Spleen (tissue), 11 donors: ENCODE measurements at regions not wholly inside any gene's neighbourhood (a gene's known extent, or its start where the extent isn't known, plus 50 kb on each side); places are given as distances from the start of the nearest gene placed in this dataset.

Source experiments
- DNase-seq: peaks from one replicate; pipeline ENCODE4 v3.0.0-alpha.2; 2020
- H3K27ac ChIP-seq, 8 donors: fragments of 200-600 bp; sonication (generic) in 7 of 8; 1 replicate in 4 of 8; 2 replicates in 4 of 8; pipeline versions ENCODE4 v1.5.0 to v1.8.0; 2016 to 2021; ENCODE audit warnings: inconsistent platforms in 4 of 8, mild to moderate bottlenecking in 4 of 8, moderate library complexity in 1 of 8
- H3K27me3 ChIP-seq, 7 donors: fragments of 200-600 bp; sonication (generic) in 6 of 7; replicated peaks in 1 of 7; 1 replicate in 4 of 7; 2 replicates in 3 of 7; pipeline versions ENCODE4 v1.5.0 to v1.8.0; 2016 to 2021; ENCODE audit warnings: inconsistent platforms in 3 of 7, mild to moderate bottlenecking in 1 of 7
- H3K36me3 ChIP-seq, 6 donors: fragments of 200-600 bp; sonication (generic) in 5 of 6; 1 replicate in 4 of 6; 2 replicates in 2 of 6; pipeline versions ENCODE4 v1.5.0 to v1.8.0; 2016 to 2021; ENCODE audit warnings: inconsistent platforms in 2 of 6
- H3K4me1 ChIP-seq, 6 donors: fragments of 200-600 bp; sonication (generic) in 5 of 6; 1 replicate in 3 of 6; 2 replicates in 3 of 6; pipeline versions ENCODE4 v1.5.0 to v1.8.0; 2016 to 2021; ENCODE audit warnings: inconsistent platforms in 3 of 6
- H3K4me3 ChIP-seq, 8 donors: fragments of 200-600 bp; sonication (generic) in 7 of 8; 1 replicate in 4 of 8; 2 replicates in 4 of 8; pipeline versions ENCODE4 v1.5.0 to v1.8.0; 2016 to 2021; ENCODE audit warnings: inconsistent platforms in 4 of 8, mild to moderate bottlenecking in 4 of 8, moderate library complexity in 2 of 8
- H3K9me3 ChIP-seq, 8 donors: fragments of 200-600 bp; sonication (generic) in 7 of 8; 1 replicate in 4 of 8; 2 replicates in 4 of 8; pipeline versions ENCODE4 v1.5.0 to v1.8.0; 2016 to 2021; ENCODE audit warnings: inconsistent platforms in 4 of 8
- POLR2A ChIP-seq, 3 donors: fragments of 450-650 bp; IDR thresholded peaks; one replicate each; pipeline ENCODE4 v1.5.1; 2017; ENCODE audit warnings: antibody characterized with exemption in 3 of 3, mild to moderate bottlenecking in 1 of 3
- POLR2AphosphoS5 ChIP-seq, 3 donors: sonication (generic); formaldehyde crosslinking; IDR thresholded peaks; one replicate each; pipeline ENCODE4 v1.5.1; 2017; ENCODE audit warnings: antibody characterized with exemption in 3 of 3
- WGBS, 5 donors: extraction: QIAGEN DNeasy Blood & Tissue Kit in 3 of 5; methylation state at CpG; one replicate each; pipeline versions ENCODE4 v1.1.5 to v1.1.7; 2013 to 2018; 5-methylcytosine and 5-hydroxymethylcytosine counted together
- intact Hi-C: fragments of 100-400 bp; cut with DNase I; formaldehyde crosslinking; loops from one replicate; pipeline ENCODE4 v1.15.0; 2023; ENCODE audit warnings: low total_unique reads
- TF ChIP-seq, protein P1 (sequence below), 11 experiments: fragments of 200-600 bp in 7 of 11; fragments of 450-650 bp in 4 of 11; sonication (generic) in 4 of 11; IDR thresholded peaks in 8 of 11; conservative IDR thresholded peaks in 3 of 11; 1 replicate in 7 of 11; 2 replicates in 4 of 11; pipeline versions ENCODE4 v1.4.0 to v1.8.0; 2016 to 2021; ENCODE audit warnings: antibody characterized with exemption in 11 of 11, inconsistent platforms in 4 of 11, mild to moderate bottlenecking in 1 of 11
- donor health status: healthy with polysubstance abuse.
- donor health status: DM: no; HTN: no; CAD: no; lungs with moderate emphysema.
- donor health status: DM: no; HTN: no; CAD: no.
- donor health status: Bipolar disorder and iron deficiency.
- donor health status: healthy.
- donor health status: DM: no; HTN: no; CAD: no.
- donor health status: DM: yes; HTN: yes; CAD: no.

DNA sequence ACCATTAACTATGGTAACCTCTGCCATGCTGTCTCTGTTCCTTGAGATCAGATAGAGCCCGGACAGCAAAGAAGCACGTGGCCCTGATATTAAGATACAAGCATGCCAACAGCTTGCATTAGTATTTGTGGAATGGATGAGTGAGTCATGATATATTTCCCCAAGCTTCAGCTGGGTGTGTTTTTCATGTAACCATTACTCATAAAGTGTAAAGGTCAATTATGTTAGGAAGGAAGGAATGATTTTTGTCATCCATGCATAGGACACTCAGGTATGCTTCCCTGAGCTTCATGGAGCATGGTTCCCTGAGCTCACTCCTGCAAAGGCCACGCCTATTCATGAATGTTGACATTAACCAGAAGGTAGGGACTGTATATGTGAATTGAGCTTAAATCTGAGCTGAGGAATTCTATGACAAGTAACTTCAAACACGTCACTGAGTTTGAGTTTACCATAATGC, 74.6 kb downstream of the ARL4C start:
- intact Hi-C loops = loop anchor here (10.0 kb wide), 1 partner anchor 72 kb away; the partner anchor contains the start of gene ARL4C
- H3K4me1 ChIP-seq = peaks cover 39 to 74% (median 68%) of the 10 kb centered on the region in 6 donors
- TF ChIP-seq, protein P1, sequence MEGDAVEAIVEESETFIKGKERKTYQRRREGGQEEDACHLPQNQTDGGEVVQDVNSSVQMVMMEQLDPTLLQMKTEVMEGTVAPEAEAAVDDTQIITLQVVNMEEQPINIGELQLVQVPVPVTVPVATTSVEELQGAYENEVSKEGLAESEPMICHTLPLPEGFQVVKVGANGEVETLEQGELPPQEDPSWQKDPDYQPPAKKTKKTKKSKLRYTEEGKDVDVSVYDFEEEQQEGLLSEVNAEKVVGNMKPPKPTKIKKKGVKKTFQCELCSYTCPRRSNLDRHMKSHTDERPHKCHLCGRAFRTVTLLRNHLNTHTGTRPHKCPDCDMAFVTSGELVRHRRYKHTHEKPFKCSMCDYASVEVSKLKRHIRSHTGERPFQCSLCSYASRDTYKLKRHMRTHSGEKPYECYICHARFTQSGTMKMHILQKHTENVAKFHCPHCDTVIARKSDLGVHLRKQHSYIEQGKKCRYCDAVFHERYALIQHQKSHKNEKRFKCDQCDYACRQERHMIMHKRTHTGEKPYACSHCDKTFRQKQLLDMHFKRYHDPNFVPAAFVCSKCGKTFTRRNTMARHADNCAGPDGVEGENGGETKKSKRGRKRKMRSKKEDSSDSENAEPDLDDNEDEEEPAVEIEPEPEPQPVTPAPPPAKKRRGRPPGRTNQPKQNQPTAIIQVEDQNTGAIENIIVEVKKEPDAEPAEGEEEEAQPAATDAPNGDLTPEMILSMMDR (IDR thresholded peaks at IDR 0.05 in 8 of 11, conservative IDR thresholded peaks at IDR 0.05 in 3 of 11) = no peak
- TF ChIP-seq POLR2AphosphoS5 (IDR thresholded peaks at IDR 0.05) = no peak
- no peak for TF ChIP-seq POLR2A (IDR thresholded peaks at IDR 0.05)
- no peak overlapping the region for H3K4me3 ChIP-seq
- peaks cover 0 to 9% (median 3%) of the 10 kb centered on the region in 8 donors for H3K9me3 ChIP-seq
- no peak for DNase-seq
- WGBS, 5 donors = 59 to 80% (median 73%) methylated on average over 4 of the region's 4 CpGs
- peak overlapping the region in 4 of 8 donors; percentile 81 to 90 (median 84) for H3K27ac ChIP-seq
- no peaks in the 10 kb centered on the region for H3K27me3 ChIP-seq
- H3K36me3 ChIP-seq = no peaks in the 10 kb centered on the region

DNA sequence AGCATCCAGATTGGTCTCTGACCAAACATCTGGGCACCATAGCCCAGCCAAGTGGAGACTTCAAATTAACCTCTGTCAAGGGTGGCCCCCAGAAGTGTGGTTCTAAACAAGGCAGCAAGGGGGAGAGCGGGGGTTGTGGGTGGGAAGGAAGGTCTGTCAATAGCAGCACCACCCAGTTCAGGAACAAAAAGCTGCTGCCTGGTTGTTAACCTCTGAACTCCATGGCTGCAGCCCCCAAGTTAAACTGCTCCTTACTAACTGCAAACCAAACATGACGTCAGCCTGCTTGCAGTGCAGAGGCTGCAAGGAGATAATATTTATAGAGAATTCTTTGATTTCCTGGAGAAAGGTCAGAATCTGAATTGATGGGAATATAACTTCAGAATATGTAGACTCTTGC, 76.5 kb downstream of the ARL4C start:
- no peak for DNase-seq
- TF ChIP-seq POLR2AphosphoS5 (IDR thresholded peaks at IDR 0.05) (no peak), POLR2A (IDR thresholded peaks at IDR 0.05) (no peak)
- TF ChIP-seq, protein P1 (IDR thresholded peaks at IDR 0.05 in 8 of 11, conservative IDR thresholded peaks at IDR 0.05 in 3 of 11) = peak in 5 of 11 experiments; percentile 22 to 41 (median 26)
- Histone ChIP-seq H3K9me3 (peaks cover 0 to 9% (median 3%) of the 10 kb centered on the region in 8 donors), H3K36me3 (no peaks in the 10 kb centered on the region), H3K27me3 (no peaks in the 10 kb centered on the region), H3K27ac (peak overlapping the region in 4 of 8 donors; percentile 1 to 29 (median 25)), H3K4me1 (peaks cover 28 to 55% (median 49%) of the 10 kb centered on the region in 6 donors), H3K4me3 (no peak overlapping the region)
- WGBS, 5 donors = 46 to 62% (median 56%) methylated on average over 2 of the region's 2 CpGs
- intact Hi-C loops = loop anchor here (10.0 kb wide), 1 partner anchor 74 kb away; the partner anchor contains the start of gene ARL4C

DNA sequence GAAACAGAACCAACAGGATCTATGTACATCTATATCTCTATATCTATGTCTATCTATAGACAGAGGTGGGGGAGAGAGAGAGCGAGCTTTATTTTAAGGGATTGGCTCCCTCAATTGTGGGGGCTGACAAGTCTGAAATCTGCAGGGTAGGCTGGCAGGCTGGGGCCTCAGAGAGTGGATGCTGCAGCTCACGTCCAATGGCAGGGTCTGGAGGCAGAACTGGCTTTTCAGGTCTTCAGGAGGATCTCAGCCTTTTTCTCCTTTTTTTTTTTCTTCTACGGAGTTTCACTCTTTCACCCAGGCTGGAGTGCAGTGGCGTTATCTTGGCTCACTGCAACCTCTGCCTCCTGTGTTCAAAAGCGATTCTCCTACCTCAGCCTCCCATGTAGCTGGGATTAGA, 77.2 kb downstream of the ARL4C start:
- peaks cover 24 to 52% (median 44%) of the 10 kb centered on the region in 6 donors for H3K4me1 ChIP-seq
- TF ChIP-seq, protein P1 (IDR thresholded peaks at IDR 0.05 in 8 of 11, conservative IDR thresholded peaks at IDR 0.05 in 3 of 11) = no peak
- TF ChIP-seq POLR2A (IDR thresholded peaks at IDR 0.05) (no peak), POLR2AphosphoS5 (IDR thresholded peaks at IDR 0.05) (no peak)
- intact Hi-C loops = loop anchor here (10.0 kb wide), 1 partner anchor 75 kb away; the partner anchor contains the start of gene ARL4C
- 92 to 97% (median 94%) methylated on average over 5 of the region's 5 CpGs for WGBS, 5 donors
- H3K4me3 ChIP-seq = no peak overlapping the region
- DNase-seq = no peak
- H3K9me3 ChIP-seq = peaks cover 0 to 9% (median 3%) of the 10 kb centered on the region in 8 donors
- H3K36me3 ChIP-seq = no peaks in the 10 kb centered on the region
- H3K27me3 ChIP-seq = no peaks in the 10 kb centered on the region
- peak overlapping the region in 1 of 8 donors; percentile 22 for H3K27ac ChIP-seq

DNA sequence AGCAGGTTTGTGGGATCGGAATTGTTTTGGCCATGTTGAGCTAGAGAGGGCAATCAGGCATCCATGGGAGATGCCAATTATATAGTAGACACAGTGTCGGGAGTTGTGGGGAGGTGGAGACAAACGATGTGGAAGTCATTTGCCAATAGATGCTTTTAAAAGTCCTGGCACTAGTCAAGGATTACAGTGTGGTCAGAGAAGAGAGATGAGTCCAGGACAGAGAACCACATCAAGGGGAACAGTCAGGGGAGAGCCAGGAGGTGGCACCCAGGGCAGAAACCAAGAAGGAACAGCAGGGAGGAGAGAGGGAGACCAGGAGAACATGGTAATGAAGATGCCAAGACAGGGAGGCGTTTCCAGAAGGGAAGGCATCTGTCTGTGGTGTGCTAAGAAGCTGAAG, 81.2 kb downstream of the ARL4C start:
- H3K27ac ChIP-seq = no peak overlapping the region
- H3K9me3 ChIP-seq = peaks cover 0 to 9% (median 3%) of the 10 kb centered on the region in 8 donors
- peaks cover 4 to 26% (median 13%) of the 10 kb centered on the region in 6 donors for H3K4me1 ChIP-seq
- H3K4me3 ChIP-seq = no peak overlapping the region
- DNase-seq = no peak
- intact Hi-C loops = no loop called here
- TF ChIP-seq POLR2A (IDR thresholded peaks at IDR 0.05) (no peak), POLR2AphosphoS5 (IDR thresholded peaks at IDR 0.05) (no peak)
- TF ChIP-seq, protein P1 (IDR thresholded peaks at IDR 0.05 in 8 of 11, conservative IDR thresholded peaks at IDR 0.05 in 3 of 11) = no peak
- no peaks in the 10 kb centered on the region for H3K27me3 ChIP-seq
- WGBS, 5 donors = 81 to 93% (median 89%) methylated on average over 4 of the region's 4 CpGs
- no peaks in the 10 kb centered on the region for H3K36me3 ChIP-seq
